ENCODE measurements at regions not wholly inside any gene's neighbourhood (a gene's known extent, or its start where the extent isn't known, plus 50 kb on each side); places are given as distances from the start of the nearest gene placed in this dataset.

DNA sequence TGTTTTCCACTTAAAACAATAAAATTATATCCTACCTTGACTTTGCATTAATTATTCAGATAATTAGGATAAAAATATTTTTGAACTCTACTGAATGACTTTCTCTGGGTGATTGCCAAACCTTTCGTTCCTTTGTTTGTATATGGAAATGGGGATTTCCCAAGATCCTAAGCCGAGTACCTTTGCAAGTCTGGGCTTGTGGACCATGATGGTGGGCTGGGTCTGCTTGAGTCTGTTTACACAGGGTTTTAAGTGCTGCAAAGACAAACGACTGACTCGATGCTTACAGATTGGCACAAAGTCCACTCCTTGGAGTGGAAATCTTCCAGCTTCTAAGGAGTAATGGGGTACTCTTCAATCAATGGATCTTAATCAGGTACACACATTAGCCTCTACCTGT is 659.5 kb downstream of the TSN start:
- no peak for DNase-seq (ENCODE audit: extremely low spot score, insufficient read length, low read depth)
- FAIRE-seq: no peak

DNA sequence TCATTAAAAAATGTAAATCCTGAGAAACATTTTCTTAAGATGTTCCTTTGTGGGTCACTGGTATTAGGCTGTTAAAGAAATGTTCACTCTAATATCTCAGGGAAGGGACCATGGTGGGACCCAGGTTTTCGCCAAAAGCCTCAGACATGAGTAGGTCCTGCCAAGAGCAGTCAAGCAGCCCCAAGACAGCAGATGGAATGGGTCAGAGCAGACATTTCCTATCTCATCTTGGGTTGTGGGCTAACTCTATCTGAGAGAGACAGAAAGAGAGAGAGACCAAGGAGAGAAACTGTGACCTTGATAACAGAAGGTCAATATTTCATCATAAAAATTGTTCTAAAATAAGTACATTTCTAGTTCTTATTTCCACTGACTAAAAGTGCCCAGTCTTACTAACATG is 661.7 kb downstream of the TSN start:
- FAIRE-seq (no peak), DNase-seq (ENCODE audit: extremely low spot score, insufficient read length, low read depth) (no peak)

DNA sequence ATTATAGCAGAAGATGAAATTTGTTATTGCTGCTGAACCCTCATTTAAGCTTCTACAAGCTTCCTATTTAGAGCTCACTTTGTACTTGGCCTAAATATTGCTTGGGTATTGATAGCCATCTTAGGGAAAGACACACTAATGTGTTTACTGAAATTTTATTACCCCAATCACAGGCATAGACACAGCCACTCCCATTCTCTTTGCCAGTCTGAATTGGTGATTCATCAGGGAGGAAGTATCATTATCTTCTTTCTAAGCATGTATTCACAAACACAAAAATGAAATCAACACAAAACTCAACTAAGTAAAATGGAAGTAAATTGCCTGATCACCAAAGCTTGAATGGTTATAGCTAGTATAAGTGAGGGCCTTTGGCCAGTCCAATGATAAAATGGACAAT is 666.3 kb downstream of the TSN start:
- no peak for FAIRE-seq
- no peak for DNase-seq (ENCODE audit: extremely low spot score, insufficient read length, low read depth)

DNA sequence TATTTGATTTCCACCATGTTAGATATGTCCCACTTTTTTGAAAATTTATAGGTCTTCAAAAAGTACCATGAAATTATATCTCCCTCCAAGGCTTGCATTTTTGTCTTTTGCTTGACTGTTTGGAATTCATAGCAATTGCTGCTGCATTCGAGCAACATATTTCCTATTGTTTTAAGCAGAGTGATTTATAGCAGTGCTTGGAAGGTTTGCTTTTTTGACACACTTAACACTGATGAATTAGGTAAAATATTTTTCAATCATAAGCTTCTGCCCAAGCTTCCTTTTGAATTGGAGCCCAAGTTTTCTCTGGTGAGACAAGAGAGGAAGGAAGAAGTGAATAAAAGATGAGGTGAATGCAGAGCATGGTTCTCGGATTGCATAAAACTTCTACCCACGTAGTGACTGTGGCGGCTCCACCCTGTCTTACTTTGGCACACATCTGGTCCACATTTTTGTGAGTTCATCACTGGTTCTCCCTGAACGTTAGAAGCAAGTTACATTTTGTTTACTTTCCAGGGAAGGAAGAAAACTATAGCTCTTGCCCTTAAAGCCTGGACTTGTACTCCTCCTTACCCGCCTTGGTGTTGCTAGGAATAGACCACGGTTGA is 667.0 kb downstream of the TSN start:
- no peak for DNase-seq (ENCODE audit: extremely low spot score, insufficient read length, low read depth)
- no peak for FAIRE-seq

DNA sequence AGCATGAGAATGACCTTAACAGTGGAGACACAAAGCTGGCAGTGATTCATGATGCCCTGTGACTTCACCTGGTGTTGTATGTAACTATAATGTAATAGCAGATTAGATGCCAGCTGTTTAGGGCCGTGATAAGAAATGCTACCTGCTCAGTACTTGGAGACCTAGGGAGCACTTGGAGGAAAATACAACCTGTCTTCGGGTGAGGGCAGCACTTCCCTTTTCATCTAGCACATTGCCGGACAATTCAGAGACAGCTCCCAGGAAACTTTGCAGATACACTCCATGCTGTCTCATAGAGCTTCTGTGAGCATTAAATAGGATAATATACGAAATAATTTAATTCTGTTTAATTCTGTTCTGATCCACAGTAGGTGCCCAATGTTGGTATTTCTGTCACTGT is 668.5 kb downstream of the TSN start:
- FAIRE-seq (no peak), DNase-seq (ENCODE audit: extremely low spot score, insufficient read length, low read depth) (no peak)

DNA sequence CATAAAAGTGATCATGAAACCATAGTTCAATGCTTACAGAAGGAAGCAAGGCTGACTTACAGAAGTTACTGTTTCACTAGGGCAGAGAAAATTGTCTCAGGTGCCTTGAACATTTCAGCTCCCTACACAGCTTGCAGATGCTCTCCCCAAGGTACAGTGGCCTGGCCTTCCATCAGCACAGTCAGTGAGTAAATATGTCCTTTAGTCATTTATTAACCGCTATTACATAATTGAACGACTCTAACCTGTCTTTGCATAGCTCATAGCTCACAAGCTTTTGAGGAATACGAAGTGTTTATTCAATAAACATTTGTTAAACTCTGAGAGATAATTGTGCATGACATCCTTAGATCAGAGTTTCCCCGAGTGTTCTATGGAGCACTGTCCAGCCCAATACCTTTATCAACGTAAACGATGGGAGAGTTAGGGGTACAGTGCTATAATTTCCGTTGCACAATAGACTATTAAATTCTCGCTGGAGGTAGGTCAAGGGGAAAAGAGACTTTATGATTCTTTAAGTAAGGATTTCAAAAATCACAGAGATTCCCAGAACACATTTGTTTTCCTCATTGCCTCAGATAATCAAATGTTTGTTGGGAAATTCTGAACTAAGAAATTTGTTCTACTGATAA is 677.8 kb downstream of the TSN start:
- DNase-seq (ENCODE audit: extremely low spot score, insufficient read length, low read depth) (no peak), FAIRE-seq (no peak)

DNA sequence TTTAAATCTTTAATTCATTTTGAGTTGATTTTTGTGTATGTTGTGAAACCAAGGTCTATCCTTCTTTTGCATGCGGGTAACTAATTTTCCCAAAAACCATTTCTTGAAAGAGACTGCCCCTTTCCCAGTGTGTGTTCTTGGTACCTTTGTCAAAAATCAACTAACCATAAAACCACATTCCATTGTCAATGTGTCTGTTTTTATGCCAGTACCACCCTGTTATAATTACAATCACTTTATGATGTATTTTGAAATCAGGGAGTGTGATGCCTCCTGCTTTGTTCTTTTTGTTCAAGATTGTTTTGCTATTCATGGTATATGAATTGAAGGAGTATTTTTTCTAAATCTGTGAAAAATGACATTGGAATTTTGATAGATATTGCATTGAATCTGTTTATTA is 689.6 kb downstream of the TSN start:
- DNase-seq (ENCODE audit: extremely low spot score, insufficient read length, low read depth) (no peak), FAIRE-seq (no peak)

DNA sequence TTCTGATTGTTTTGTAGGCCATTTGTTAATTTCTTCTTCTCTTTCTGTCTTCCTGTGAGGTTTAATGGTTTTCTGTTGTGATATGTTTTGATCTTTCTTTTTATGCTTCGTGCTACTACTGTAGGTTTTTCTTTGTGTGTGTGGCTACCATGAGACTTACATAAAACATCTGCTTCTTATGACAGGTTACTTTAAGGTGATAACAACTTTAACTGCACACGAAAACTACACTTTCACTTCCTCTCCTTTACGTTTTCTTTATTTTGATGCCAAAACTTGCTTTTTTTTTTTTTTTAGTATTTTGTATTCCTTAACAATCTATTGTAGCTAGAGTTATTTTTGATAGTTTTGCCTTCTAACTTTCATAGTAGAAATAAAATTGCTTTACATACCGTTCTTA is 691.3 kb downstream of the TSN start:
- no peak for FAIRE-seq
- no peak for DNase-seq (ENCODE audit: extremely low spot score, insufficient read length, low read depth)

DNA sequence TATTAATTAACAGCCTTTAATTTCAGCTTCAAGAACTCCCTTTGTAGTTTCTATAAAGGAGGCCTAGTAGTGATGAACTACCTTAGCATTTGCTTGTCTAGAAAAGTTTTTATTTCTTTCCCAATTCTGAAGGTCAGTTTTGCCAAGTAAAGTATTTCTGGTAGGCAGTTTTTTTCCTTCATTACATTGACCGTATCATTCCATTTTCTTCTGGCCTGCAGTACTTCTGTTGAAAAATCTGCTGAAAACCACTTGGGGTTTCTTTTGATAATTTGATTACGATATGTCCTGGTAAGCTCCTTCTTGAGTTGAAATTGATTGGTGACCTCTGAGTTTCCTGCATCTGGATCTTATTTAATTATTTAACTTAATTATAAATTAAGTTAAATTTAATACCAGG is 691.8 kb downstream of the TSN start:
- DNase-seq (ENCODE audit: extremely low spot score, insufficient read length, low read depth) (no peak), FAIRE-seq (no peak)

DNA sequence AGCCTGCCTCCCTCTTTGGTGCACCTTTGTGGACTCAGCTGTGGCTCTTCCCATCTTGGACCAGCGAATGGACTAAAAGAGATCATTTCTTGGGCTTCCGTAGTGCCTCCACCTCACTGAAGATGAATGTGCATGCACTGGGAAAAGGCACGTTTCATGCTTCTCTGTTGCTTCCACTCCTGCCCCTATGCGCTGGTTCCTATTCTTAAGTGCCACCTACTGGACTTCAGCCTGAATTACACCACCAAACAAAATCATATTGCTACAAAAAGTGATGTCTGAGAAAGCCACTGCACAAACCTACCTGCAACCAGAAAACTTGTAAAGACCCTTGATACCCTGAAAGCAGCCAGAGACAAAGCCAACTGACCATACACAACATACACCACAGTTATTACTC is 695.6 kb downstream of the TSN start:
- FAIRE-seq: no peak
- DNase-seq (ENCODE audit: extremely low spot score, insufficient read length, low read depth): no peak

DNA sequence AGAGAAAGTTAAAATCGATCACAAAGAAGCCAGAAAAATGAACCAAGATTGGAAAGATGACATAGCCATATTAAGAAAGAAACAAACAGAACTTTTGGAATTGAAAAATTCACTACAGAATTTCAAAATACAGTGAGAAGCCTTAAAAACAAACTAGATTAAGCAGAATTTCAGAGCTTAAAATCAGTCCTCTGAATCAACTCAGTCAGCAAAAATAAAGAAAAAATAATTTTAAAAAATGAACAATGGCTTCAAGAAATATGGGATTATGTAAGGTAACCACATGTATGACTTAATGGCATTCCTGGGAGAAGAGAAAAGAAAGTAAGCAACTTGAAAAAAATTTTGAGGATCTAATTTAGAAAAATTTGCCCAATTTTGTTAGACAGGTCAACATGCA is 696.2 kb downstream of the TSN start:
- DNase-seq (ENCODE audit: extremely low spot score, insufficient read length, low read depth) (no peak), FAIRE-seq (no peak)

DNA sequence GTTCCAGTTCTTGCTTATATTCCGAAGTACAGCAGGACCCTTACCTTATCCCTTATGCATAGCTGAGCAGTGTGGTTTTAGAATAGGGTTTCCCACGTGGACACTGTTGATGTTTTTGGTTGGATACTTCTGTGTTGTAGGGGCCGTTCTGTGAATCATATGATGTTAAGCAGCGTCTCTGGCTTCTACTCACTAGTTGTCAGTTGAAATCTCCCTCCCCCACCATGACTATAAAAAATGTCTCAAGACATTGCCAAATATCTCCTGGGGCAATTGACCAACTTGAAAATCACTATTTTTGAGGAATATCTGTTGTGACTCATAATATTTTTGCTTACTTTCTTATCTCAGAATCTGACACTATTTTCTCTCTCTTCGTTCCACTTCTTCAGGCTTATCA is 713.7 kb downstream of the TSN start:
- DNase-seq (ENCODE audit: extremely low spot score, insufficient read length, low read depth) (no peak), FAIRE-seq (no peak)

DNA sequence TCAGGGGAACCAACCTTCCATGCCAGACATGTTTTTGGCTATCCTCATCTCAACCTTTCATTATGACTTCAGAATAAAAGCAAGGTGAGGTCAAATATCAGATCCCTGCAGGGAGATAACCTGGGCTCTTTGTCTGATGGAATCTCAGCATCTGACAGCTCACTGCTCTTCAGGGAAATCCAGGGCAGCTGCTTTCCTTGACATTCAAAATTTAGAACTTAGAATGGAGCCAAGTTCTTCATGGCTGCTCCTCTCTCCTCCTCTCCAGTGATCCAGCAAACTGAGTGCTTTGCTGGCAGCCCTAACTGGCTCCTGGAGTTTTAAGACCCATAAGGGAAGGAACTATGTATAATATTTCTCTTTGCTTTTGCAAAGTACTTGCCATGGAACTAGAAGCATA is 716.3 kb downstream of the TSN start:
- DNase-seq (ENCODE audit: extremely low spot score, insufficient read length, low read depth): no peak
- FAIRE-seq: no peak

DNA sequence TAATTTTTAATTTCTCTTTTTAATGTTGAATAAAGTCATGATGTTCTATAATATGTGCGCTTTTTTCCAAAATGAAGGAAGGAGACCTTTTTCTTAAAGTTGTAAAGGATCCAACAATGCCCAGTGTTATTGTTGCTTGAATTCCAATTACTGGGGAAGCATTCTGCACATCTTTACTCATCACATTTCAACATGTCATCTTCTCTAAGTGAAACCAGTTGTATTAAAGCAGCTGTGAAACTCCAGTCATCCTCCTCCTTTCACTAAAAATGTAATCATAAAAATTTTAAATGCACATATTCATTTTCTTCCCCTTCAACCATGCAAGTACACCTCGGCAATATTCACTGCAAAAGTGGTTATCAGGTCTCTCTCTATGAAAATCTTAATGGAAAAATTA is 722.7 kb downstream of the TSN start:
- DNase-seq (ENCODE audit: extremely low spot score, insufficient read length, low read depth): no peak
- FAIRE-seq: no peak

DNA sequence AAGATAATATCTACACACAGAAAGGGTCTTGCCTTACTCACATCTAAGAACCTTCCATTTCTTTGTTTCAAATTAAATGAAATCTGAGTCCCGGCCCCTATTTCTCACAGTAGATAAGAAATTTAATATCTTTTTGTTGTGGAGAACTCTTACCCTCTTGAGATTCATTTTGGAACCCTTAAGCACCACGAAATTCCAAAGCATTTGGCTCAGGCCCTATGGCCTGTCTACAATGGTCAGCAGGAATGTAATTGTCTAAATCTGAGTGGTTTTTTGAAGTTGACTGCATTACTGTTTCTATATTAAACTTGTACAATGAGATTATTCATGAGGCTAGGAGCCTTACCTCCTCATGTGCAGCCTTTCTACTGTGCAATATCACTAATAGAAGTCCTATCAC is 723.3 kb downstream of the TSN start:
- no peak for FAIRE-seq
- DNase-seq (ENCODE audit: extremely low spot score, insufficient read length, low read depth): no peak

DNA sequence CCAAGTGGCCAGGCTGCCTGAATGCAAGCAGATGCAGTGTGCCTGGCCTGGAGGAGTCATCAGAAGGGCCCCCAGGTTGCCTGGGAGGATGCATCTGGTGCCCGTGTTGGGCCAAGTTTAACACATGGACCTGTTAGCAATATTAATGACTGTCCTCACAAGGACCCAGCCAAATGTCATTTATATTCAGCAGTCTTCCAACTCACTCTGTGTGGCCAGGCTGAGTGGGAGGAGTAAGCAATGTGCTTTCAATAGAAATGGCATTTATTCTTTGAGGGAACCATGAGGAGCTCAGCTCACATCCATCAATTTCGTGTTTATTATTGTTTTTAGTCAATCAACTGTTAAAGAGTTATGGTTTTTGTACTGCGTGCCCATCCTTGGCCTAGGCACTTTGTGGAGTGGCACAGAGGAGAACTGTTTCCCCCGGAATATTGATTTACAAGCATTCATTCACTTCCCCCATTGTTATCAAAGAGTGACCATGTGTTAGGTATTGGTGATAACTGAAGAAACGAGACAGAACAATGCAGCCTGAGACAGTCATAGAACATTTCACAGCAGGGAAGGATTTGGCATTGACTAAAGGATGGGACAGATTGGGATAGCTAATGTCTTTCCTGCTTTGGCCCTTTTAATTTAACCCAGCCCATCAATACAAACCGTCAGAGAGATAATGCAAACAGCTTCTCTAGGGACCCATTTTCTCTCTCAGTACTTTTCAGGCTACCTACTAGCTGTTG is 725.2 kb downstream of the TSN start:
- DNase-seq (ENCODE audit: extremely low spot score, insufficient read length, low read depth) (no peak), FAIRE-seq (no peak)

DNA sequence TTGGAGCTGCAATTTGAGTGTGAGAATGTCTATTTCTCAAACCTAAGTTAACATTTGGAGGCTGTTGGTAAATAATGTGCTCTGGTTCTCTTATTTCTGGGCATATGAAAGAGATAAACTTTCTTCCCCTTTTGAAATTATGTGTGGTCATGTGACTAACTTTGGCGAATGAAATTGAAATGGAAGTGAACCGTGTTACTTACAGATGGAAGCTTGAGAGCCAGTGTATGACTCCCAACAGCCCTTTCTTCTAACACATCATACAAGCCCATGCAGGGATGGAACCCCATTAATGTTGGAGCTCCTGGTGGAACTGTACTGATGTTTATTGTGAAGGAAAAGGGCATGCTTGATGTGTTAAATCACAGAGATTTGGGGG is 725.8 kb downstream of the TSN start:
- DNase-seq (ENCODE audit: extremely low spot score, insufficient read length, low read depth): no peak
- no peak for FAIRE-seq

DNA sequence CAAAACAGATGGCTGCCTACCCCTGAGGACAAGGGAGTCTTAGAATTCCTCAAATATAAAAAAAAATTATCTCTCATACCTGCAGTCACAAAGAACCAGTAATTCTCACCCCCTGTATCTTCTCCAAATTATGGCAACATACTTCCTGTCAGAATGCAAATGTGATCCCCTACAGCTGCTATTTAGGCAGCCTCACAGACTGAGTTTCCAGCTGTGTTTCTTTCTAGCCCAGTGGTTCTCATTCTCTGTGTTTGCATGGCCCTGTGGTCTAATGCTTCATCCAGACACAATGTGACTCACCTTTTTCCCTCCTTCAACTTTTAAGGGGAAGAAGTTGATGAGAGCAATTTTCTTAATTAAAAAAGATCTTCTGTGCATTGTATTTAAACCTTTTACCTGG is 726.3 kb downstream of the TSN start:
- DNase-seq (ENCODE audit: extremely low spot score, insufficient read length, low read depth) (no peak), FAIRE-seq (no peak)

DNA sequence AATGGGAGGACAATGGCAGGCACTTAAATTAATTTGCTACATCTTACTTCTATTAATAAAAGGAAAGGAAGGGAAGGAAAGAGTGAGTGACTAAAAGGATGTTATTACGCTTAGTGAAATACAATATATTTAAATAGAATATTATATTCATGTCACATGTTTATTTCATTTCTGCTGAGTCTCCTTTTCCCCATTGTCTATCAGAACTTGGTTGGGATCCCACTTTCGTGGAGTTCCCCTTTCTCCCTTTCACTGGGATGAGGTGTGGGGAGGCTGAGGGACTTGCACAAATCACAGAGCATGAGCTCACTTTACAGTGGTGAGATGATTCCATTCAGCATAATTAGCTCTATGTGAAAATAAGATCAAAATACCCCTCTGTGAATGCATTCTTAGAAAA is 730.6 kb downstream of the TSN start:
- FAIRE-seq: no peak

DNA sequence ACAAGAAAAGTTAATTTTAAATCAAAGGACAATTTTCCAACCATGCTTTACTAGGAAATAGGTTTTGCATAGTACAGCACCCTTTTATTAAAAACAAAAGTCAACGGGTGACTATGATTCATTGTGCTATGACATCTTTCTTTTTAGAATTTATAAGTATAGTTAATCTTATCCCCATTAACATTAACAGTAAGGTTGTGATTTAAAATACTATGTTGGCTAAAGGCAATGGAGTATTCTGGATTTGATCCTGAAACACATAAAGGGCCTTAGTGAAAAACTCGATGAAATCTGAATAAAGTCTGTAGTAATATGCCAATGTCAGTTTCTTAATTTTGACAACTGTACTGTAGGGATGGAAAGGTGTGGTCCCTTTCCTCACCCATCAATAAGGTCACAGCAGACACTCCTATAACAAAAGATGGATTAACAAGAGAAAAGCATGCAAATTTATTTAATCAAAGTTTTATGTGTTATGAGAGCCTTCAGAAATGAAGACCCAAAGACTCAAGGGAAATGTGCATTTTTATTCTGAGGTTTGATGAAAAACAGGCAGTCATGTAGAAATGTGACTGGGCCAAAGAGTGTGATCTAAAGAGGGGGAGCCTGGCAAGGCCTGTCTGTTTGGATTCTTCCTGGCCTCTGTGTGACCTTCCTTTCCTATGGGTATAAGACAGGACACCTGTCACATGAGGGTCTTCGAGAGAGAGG is 731.4 kb downstream of the TSN start:
- FAIRE-seq: no peak
- no peak for DNase-seq (ENCODE audit: extremely low spot score, insufficient read length, low read depth)

More for the DNA sequence above, 730.6 kb downstream of the TSN start:
- DNase-seq (ENCODE audit: extremely low spot score, insufficient read length, low read depth): no peak

DNA sequence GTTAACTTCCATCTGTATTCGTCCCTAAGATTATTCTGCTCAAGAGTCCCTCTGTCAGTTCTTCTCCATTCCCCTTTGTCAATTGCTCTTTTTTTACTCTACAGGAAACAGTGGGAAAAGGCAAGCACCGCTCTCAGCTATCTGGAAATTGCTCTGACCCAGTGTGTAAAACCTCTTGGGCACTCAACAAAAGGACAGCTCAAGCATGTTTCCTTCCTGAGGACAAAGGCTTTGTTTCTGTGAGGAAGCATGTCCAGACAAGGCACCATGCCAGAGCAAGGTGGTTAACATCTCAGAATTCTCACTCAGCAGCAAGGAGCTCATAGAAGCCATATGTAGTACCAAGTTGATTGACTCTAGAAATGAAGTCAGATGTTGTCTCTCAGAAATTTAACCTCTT is 735.6 kb downstream of the TSN start:
- FAIRE-seq: no peak
- no peak for DNase-seq (ENCODE audit: extremely low spot score, insufficient read length, low read depth)

Measured in GM18507 (cell line).